Limb (tissue), 2 donors: ENCODE measurements at regions not wholly inside any gene's neighbourhood (a gene's known extent, or its start where the extent isn't known, plus 50 kb on each side); places are given as distances from the start of the nearest gene placed in this dataset.
"Not testable (repeated sequence)": the region's sequence is repeated elsewhere in the genome, so short reads cannot be mapped to it uniquely, and the experiment has no call there.

Experiments used
- DNase-seq, 2 donors: peaks; one replicate each; pipeline ENCODE4 v3.0.0-alpha.2; 2016; ENCODE audit errors: extremely low spot score in 2 of 2

DNA sequence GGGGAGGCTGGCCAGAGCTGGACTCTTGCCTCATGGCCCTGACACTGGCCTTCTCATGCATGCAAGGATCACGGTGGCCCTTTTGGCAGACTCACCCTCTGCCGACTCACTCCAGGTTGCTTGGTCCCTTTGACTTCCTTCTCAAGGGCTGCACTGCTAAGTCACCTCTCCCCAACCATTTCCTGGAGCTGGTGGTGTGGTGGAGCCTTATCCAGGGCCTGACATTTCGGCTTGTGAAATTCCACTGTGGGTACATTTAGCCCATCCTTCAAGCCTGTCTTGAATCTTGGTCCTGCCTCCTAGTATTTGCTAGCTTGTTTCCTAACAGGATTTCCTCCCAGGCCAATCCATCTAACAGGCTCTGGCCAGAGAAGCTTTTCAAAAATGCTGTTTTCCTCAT lies 52.6 kb upstream of the JUN start:
- no peak for DNase-seq

GRCh38 chr1:58837886-58838285 lies 54.0 kb upstream of the JUN start:
- DNase-seq: no peak

GRCh38 chr1:58839147-58839795 lies 55.4 kb upstream of the JUN start:
- DNase-seq: no peak

- no peak for DNase-seq
These were observed 56.3 kb upstream of the JUN start for GRCh38 chr1:58839846-58840835.

- no peak for DNase-seq
These were observed 57.6 kb upstream of the JUN start for GRCh38 chr1:58841455-58841854.

DNA sequence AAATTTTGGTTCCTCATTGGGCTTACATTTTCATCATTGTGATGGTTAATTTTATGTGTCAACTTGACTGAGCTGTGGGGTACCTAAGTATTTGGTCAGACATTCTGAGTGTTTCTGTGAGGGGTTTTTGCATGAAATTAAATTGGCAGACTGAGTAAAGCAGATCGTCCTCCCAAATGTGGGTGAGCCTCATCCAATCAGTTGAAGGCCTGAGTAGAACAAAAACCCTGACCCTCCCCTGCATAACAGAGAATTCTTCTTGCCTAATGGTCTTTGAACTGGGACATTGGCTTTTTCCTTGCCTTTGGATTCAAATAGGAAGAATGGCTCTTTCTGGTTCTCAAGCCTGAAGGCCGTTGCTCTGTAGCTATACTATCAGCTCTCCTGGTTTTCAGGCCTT lies 59.1 kb upstream of the JUN start:
- no peak for DNase-seq

DNA sequence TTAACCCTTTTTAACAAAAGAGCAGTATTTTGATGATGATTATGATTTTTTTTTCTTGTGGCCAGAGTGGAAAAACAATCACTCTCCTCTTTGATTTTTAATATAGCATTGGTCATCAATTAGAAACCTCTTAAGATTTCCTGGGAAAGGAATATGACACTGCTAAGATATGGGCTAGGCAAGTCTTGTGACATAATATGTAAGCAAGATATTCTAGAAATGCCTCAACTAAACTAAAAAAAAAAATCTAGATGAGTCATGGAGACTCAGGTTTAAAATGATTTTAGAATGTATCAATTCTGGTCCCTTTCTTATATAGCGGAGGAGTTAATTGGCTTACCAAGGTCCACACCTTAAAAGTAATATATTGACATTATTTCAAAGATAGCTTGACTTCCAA lies 60.3 kb upstream of the JUN start:
- no peak for DNase-seq

GRCh38 chr1:58845942-58846341 lies 62.1 kb upstream of the JUN start:
- DNase-seq: no peak

GRCh38 chr1:58848818-58849411 lies 65.1 kb upstream of the JUN start:
- DNase-seq: no peak

DNA sequence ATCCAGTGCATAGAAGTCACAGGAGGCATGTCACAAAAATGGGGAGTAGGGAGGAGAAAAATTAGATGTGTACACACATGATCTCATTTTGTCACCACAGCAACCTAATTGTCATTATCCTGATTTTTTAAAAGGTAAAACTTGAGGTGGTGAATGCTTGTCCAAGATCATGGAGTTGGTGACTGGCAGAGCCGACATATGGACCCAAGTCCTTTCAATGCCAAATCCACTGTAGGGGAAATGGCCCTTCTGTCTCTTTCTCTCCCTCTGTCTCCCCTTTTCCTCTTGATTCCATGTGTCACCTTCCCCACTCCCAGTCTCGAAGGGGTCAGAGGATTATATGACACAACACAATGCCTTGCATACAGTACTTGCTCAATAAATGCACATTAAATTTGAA lies 65.7 kb upstream of the JUN start:
- no peak for DNase-seq

GRCh38 chr1:58850636-58851035 lies 66.8 kb upstream of the JUN start:
- no peak for DNase-seq

- DNase-seq: no peak
These were observed 69.1 kb upstream of the JUN start for GRCh38 chr1:58852731-58853485.

- DNase-seq: no peak
These were observed 70.7 kb upstream of the JUN start for GRCh38 chr1:58854576-58854975.

DNA sequence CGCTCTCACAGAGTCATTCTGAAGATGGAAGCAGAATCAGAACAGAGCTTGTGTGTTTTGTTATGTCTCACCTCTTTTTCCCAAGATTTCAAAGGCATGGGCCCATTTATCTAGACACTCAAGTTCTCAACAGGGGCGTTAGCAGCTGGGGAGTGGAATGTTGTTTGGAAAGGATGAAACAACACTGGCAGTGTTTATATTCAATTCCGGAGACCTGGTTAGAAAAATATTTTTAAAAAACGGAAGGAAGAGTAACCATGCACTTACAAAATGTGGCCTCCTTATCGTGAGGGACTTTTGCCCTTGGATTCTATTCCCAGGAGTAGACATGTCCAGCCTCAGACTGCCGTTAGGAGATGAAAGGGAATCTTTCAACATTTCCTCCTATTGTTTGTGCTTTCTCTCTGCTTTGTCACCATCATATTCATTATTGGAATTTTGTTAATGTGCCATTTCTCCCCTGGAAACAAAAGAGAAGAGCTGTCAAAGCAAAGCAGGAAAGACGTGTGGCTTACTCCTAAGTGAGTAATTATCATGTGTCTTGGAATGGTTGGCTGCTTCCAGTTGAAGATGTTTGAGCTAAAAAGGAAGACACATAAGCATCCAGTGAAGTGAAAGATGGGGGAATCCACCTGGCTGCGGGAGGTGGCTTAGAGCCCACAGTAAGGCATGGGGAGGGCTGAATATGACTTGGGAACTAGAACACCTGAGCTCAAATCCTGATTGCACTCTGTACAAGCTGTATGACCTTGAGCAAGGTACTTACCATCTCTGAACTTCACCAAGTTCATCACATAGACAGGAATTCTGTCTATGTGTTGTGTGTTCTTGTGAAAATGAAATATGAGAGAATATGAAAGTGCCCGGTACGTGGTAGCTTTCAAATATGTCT lies 71.7 kb upstream of the JUN start:
- DNase-seq: no peak

GRCh38 chr1:58856281-58856680 lies 72.4 kb upstream of the JUN start:
- not testable (repeated sequence) for DNase-seq

DNA sequence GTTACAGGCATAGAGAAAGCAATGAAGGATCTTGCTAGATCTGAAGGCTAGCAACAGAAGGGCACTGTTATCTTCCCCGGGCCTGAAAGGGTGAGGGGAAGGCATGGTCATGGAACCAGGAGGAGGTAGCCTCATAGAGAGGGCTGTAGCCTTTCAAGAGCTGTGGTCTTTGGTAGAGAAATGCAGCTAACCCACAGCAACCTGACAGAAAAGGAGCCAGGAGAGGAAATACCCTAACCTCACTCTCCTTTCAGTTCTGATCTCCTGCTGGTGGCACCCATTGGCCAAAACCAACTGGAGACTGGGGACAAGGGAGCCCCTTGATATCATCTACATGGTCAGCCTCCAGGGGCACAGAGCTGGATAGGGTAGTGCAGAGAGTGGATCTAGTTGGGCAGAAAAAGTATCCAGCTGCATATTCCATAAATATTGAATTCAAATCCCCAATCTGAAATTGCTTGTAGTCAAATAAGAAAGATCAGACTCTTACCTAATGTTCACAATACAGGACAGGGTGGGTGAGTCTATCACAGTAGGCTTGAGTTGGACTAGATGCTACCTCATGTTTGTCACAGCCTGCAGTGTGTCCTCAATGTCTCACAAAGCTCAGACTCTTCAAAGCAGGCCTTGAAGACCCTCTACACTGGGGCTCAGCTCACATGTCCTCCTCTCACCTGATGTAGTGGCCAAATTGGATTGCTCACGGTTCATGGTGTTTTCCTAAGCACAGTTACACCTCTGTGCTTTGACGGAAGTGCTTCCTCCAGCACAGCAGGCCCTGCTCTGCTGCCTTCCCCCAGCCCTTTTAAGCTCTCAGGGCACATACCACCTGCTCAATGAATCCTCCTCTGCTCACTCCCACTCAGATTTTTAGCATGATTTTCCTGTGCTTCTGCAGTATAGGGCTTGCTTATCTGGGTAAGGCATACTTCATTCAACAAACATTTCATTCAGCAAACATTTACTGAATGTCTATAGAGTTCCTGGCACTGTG lies 74.1 kb upstream of the JUN start:
- no peak for DNase-seq

- no peak for DNase-seq
These were observed 76.1 kb upstream of the JUN start for GRCh38 chr1:58859769-58860485.

DNA sequence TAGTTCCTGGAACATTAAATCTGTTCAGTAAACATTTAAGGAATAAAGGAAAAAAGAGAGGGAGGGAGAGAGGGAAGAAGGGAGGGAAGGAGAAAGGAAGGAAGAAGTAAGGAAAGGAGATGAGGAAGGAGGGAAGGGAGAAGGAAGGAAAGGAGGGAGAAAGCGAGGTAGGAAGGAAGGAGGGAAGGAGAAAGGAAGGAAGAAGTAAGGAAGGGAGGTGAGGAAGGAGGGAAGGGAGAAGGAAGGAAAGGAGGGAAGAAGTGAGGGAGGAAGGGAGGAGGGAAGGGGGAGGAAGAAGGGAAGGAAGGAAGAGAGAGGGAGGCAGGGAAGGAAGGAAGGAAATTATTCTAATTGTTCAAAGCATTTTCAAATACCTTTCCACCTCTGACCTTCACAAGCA lies 77.2 kb upstream of the JUN start:
- DNase-seq: no peak

- no peak for DNase-seq
These were observed 77.7 kb upstream of the JUN start for GRCh38 chr1:58861506-58861905.
